A549 (cell line): ENCODE measurements at regions not wholly inside any gene's neighbourhood (a gene's known extent, or its start where the extent isn't known, plus 50 kb on each side); places are given as distances from the start of the nearest gene placed in this dataset.

ENCODE experiments used
- EP300 ChIP-seq, 2 experiments: fragments of >200 bp; sonication (Bioruptor Twin); formaldehyde crosslinking; IDR thresholded peaks; 2 replicates in 1 of 2; 3 replicates in 1 of 2; pipeline ENCODE4 v1.6.1; 2016 to 2017
- ESRRA ChIP-seq: fragments of 150-350 bp; IDR thresholded peaks from 2 replicates; pipeline ENCODE4 v1.6.1; 2014; ENCODE audit warnings: mild to moderate bottlenecking, low read length, borderline replicate concordance
- HDAC2 ChIP-seq: fragments of 200-600 bp; sonication (generic); IDR thresholded peaks from 2 replicates; pipeline ENCODE4 v1.6.1; 2016
- MAZ ChIP-seq: fragments of 150-350 bp; IDR thresholded peaks from 2 replicates; pipeline ENCODE4 v1.6.1; 2014; ENCODE audit warnings: antibody characterized with exemption, low read depth, low read length, borderline replicate concordance
- NFE2L2 ChIP-seq: fragments of 150-350 bp; conservative IDR thresholded peaks from 2 replicates; pipeline ENCODE4 v1.6.1; 2014; ENCODE audit warnings: low read length
- RNF2 ChIP-seq: fragments of 200-600 bp; sonication (generic); IDR thresholded peaks from 2 replicates; pipeline ENCODE4 v1.6.1; 2016; ENCODE audit warnings: low read depth, mild to moderate bottlenecking, antibody characterized with exemption, moderate library complexity, borderline replicate concordance
- ZC3H11A ChIP-seq: fragments of 450-650 bp; IDR thresholded peaks from 2 replicates; pipeline ENCODE4 v1.6.1; 2014; ENCODE audit warnings: antibody characterized with exemption, mild to moderate bottlenecking
- TF ChIP-seq, protein P1 (sequence below): fragments of >200 bp; sonication (Bioruptor Twin); formaldehyde crosslinking; IDR thresholded peaks from 3 replicates; pipeline ENCODE4 v1.5.1; 2016
- TF ChIP-seq, protein P2 (sequence below): IDR thresholded peaks from 2 replicates; pipeline ENCODE4 v1.6.1; 2012
- TF ChIP-seq, protein P3 (sequence below): fragments of 250-450 bp; sonication (Bioruptor Pico); IDR thresholded peaks from 2 replicates; pipeline ENCODE4 v1.5.0; 2021; ENCODE audit warnings: mild to moderate bottlenecking, moderate library complexity, borderline replicate concordance
- TF ChIP-seq, protein P4 (sequence below): fragments of 200-600 bp; sonication (generic); IDR thresholded peaks from 2 replicates; pipeline ENCODE4 v1.6.1; 2016; ENCODE audit warnings: antibody characterized with exemption, mild to moderate bottlenecking, moderate library complexity

DNA sequence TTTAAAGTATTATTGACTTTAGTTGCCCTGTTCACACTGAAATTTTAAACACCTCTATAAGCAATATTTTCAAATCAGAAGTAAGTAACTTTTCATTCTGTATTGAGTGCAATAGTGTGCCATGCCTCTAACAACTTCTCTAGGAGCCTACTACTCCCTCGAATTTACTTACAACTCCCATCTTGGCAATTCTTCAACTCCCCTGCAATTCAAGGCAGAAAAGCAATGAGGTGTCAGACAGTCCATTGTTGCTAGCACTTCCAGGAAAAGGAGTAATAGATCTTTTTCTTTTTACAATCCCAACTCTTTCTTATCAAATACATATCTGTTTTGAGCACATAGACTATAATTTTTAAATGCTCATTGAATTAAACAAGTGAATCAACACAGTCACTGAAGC lies 222.7 kb upstream of the PUM3 start:
- TF ChIP-seq, protein P1, sequence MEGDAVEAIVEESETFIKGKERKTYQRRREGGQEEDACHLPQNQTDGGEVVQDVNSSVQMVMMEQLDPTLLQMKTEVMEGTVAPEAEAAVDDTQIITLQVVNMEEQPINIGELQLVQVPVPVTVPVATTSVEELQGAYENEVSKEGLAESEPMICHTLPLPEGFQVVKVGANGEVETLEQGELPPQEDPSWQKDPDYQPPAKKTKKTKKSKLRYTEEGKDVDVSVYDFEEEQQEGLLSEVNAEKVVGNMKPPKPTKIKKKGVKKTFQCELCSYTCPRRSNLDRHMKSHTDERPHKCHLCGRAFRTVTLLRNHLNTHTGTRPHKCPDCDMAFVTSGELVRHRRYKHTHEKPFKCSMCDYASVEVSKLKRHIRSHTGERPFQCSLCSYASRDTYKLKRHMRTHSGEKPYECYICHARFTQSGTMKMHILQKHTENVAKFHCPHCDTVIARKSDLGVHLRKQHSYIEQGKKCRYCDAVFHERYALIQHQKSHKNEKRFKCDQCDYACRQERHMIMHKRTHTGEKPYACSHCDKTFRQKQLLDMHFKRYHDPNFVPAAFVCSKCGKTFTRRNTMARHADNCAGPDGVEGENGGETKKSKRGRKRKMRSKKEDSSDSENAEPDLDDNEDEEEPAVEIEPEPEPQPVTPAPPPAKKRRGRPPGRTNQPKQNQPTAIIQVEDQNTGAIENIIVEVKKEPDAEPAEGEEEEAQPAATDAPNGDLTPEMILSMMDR = no peak
- TF ChIP-seq ZC3H11A (no peak), NFE2L2 (no peak), RNF2 (no peak), MAZ (no peak), ESRRA (no peak), EP300 (IDR thresholded peaks at IDR 0.05) (no peak), HDAC2 (no peak)
- TF ChIP-seq, protein P2, sequence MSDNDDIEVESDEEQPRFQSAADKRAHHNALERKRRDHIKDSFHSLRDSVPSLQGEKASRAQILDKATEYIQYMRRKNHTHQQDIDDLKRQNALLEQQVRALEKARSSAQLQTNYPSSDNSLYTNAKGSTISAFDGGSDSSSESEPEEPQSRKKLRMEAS = no peak
- TF ChIP-seq, protein P3, sequence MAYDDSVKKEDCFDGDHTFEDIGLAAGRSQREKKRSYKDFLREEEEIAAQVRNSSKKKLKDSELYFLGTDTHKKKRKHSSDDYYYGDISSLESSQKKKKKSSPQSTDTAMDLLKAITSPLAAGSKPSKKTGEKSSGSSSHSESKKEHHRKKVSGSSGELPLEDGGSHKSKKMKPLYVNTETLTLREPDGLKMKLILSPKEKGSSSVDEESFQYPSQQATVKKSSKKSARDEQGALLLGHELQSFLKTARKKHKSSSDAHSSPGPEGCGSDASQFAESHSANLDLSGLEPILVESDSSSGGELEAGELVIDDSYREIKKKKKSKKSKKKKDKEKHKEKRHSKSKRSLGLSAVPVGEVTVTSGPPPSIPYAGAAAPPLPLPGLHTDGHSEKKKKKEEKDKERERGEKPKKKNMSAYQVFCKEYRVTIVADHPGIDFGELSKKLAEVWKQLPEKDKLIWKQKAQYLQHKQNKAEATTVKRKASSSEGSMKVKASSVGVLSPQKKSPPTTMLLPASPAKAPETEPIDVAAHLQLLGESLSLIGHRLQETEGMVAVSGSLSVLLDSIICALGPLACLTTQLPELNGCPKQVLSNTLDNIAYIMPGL (CRISPR knock-in tag) = no peak
- TF ChIP-seq, protein P4, sequence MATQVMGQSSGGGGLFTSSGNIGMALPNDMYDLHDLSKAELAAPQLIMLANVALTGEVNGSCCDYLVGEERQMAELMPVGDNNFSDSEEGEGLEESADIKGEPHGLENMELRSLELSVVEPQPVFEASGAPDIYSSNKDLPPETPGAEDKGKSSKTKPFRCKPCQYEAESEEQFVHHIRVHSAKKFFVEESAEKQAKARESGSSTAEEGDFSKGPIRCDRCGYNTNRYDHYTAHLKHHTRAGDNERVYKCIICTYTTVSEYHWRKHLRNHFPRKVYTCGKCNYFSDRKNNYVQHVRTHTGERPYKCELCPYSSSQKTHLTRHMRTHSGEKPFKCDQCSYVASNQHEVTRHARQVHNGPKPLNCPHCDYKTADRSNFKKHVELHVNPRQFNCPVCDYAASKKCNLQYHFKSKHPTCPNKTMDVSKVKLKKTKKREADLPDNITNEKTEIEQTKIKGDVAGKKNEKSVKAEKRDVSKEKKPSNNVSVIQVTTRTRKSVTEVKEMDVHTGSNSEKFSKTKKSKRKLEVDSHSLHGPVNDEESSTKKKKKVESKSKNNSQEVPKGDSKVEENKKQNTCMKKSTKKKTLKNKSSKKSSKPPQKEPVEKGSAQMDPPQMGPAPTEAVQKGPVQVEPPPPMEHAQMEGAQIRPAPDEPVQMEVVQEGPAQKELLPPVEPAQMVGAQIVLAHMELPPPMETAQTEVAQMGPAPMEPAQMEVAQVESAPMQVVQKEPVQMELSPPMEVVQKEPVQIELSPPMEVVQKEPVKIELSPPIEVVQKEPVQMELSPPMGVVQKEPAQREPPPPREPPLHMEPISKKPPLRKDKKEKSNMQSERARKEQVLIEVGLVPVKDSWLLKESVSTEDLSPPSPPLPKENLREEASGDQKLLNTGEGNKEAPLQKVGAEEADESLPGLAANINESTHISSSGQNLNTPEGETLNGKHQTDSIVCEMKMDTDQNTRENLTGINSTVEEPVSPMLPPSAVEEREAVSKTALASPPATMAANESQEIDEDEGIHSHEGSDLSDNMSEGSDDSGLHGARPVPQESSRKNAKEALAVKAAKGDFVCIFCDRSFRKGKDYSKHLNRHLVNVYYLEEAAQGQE = no peak
